GM18867 (cell line): ENCODE measurements at regions not wholly inside any gene's neighbourhood (a gene's known extent, or its start where the extent isn't known, plus 50 kb on each side); places are given as distances from the start of the nearest gene placed in this dataset.
"Not testable (repeated sequence)": the region's sequence is repeated elsewhere in the genome, so short reads cannot be mapped to it uniquely, and the experiment has no call there.

Source experiments
- ATAC-seq: cut with Tn5 transposase; IDR thresholded peaks from one replicate; pipeline ENCODE4 v1.9.1; 2021; ENCODE audit warnings: mild to moderate bottlenecking, moderate library complexity; ENCODE audit not compliant: unreplicated experiment

DNA sequence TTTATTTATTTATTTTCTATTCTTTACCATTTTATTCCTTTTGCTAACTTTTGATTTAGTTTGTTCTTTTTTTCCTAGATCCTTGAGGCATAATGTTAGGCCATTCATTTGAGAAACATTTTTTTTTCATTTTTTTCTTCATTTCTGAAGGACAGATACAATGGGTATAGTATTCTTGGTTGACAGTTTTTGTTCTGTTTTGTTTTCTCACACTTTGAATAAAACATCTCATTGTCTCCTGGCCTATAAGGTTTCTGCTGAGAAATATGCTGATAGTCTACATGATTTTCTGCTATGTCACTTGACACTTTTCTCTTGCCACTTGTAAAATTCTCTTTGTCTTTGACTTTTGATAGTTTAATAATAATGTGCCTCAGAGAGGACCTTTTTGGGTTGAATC lies 294.6 kb upstream of the EPHA7 start:
- ATAC-seq = no peak

DNA sequence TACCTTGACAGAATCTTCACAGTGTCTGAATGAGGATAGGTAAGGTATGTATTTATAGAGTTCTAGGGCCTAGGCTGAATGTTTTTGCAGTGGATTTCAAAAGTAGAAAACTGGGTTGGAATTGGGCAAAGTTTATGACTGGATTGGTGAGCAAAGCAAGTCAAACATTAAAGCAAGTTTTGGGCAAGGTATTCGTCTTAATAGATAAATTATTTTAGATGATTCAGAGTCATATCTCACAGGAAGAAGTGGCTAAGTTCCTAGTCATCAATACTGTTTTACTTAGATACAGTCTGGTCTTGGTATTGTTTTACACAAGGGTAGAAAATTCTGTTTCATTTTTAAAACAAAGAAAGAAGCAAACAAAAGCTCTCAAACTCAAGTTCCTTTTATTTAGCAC lies 284.1 kb upstream of the EPHA7 start:
- ATAC-seq = no peak

DNA sequence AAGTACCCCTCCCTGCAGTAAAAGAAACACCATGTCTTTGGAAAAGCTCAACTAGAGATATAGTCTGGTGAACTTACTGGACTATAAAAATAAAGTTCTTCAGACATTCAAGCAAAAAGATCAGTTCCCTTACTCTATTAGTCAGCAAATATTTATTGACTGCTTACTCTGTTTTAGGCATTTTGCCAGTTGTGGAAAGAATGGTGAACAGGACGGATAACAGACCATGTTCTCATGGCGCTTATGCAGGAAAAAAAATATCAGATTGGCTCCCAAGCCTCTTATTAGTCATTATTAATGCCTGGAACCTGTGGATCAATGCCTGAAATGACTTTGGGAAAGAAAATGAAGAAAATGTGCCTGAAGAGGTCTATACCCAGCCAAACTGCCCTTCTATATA lies 282.2 kb upstream of the EPHA7 start:
- no peak for ATAC-seq

DNA sequence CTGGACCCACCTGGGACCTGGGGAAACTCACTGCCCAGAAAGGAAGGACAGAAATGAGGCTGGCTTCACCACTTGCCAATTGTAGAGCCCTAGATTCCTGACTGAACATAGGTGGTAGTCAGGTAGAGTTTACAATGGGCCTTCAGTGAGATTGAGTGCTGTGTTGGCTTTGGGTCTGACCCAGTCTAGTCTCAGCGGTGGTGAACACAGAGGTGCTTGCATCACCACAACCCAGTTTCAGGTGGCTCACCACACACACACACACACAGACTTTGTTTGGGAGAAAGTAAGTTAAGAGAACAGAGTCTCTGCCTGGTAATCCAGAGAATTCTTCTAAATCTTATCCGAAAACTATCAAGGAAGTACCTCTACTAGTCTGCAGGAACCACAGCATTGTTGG lies 266.1 kb upstream of the EPHA7 start:
- no peak for ATAC-seq

DNA sequence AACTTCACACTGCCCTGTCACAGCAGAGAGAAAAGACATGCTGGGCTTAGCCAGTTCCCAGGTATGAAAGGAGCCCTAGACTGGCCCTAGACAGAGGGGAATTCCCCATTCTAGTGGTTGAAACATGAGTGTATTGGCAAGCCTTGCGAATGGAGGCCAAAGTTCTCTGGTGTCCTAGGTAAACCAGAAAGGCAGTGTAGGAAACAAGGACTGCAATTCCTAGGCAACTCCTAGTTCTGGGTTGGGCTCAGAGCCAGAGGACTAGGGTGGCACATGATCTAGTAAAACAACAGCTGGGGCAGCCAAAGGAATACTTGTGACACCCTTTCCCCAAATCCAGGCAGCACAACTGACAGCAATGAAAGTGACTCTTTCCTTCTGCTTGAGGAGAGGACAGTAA lies 265.0 kb upstream of the EPHA7 start:
- ATAC-seq = no peak

DNA sequence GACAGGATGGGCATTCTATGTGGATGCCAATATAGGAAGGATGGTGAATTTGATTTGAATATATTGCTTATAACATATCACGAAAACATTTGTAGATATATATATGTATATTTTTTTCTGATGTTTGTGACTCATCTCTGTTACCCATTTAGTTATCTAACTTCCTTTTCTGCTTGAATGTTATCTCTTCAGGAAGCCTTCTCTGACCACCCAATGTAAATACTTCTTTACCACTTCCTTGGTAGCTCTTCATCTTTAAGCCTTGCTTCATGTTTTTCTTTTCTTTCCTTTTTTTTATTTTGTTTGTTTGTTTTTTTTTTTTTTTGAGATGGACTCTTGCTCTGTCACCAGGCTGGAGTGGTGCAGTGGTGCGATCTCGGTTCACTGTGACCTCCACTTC lies 260.5 kb upstream of the EPHA7 start:
- no peak for ATAC-seq

DNA sequence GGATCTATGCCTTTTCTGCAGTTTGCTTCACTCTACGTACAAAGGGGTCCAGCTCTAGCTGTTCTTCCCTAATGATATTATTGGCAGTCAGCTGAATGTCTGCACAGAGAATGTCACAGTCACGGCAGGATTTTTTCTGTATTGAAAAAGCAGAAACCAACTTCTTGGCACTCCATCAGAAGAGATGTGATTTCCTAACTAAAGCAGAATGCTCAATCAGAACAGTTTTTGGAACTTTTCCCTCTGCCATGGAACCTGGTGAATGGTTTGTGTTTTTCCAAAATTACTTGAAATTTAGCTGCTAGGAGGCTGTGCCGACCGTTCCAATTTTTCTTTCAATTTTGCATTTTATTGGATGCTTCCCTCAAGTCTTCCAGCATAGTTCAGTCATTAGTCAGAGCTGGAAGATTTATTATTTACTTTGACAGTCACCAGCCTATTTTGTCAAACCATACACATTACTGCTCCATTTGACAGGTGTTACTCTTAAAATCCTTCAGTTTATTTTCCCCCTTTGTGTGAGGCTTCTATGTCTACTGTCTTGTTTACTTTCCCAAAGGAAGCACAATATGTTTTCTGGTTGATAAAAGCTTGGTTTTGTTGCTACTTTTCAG lies 259.6 kb upstream of the EPHA7 start:
- no peak for ATAC-seq

DNA sequence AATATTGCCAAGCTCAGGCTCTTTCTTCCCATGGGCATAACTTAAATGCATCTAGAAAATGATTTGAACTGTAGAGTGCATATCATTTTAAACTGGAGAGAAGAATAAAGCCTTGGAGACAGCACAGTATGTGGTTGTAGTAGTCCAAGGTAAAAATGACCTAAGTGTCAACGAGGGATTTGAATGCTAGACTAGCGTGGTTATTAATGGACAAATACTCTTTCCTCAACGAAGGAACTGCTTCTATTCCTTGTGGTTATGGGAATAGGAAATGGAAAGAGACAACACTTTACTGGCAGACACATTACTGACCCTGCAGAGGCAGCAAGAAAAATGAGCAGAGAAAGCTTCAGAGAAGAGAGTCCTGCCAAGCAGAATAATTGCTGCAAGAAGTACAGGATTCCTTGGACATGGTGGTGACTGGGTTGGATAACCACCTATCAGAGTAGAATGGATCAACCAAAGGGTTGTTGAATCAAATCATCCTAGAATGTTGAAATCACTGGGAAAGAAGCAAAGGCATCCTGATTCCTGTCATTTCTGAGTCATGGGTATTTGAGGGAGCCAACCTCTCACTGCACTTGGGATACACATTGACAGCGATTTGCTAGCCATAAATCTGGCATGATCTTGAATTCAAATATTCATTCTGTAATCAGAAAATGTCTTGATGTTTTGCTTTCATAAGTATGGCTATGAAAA lies 258.1 kb upstream of the EPHA7 start:
- no peak for ATAC-seq

DNA sequence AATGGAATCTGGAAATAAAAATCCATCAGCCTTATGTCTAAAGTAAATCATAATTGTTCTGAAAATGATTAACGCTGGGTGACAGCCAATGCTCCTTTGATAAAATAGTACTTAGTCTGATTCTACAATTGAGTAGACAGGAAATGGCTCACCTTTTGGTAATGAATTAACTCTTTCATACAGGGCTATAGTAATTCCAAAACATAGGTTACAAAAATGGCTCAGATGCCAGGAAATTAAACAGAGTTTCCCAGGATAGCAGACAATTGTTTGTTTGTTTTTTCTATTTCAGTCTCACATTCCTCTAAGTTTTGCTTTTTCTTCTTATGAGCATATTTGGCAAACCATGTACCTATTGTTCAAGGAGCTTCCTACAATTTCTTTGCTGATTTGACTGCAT lies 257.2 kb upstream of the EPHA7 start:
- ATAC-seq = no peak

DNA sequence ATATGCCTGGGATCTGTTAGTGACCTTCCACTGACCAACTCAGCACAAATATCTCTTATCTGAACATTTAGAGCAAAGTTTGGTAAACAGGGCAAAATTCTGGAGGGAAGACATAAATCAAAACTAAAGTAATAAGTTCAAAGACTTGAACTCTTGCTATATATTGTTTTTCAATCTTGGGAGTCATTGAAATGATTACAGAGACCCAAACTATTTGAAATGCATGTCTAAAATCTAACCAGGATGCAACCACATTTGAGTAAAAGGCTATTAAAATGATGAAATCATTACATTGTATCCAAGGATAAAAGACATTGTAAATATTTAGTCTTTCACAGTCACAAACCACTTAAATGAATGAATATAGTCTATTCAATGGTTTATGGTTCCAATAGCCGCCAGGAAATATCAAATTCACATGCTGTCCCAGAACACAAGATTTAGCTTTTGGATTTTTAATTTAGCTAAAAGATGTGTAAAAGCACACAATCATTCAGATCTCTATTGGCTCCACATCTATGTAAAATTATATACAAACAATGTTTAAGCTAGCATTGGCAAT lies 256.6 kb upstream of the EPHA7 start:
- no peak for ATAC-seq

DNA sequence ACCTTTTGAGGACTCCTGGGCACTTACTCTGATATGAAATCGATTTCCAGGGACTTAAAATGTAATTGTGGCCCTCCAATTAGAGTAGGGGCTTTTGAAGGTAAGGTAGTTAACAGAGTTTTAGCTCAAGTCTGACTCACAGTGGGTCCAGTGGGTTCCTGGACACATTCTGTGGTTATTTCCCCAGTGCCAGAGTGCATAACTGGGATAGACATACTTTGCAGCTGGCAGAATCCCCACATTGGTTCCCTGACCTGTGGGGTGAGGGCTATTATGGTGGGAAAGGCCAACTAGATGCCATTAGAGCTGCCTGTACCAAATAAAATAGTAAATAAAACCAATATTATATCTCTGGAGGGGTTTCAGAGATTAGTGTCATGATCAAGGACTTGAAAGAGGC lies 243.8 kb upstream of the EPHA7 start:
- no peak for ATAC-seq

DNA sequence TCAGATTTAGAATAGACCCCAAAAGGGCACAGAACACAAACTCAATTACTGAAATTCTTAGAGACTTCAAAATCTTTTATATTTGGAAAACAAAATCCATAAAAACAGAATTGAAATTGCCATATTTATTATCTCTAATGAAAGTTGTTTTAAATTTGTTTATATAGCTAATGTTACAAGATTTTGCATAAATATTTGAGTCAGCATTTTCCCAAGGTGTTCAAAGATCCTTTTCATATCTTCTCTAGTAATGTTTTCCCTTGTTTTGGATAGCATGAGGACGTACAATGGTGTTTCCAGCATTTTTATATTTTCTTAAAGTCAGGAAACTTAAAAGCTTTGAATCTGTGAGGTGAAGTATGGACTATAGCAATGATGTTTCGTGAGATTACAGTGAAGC lies 235.2 kb upstream of the EPHA7 start:
- ATAC-seq = no peak

DNA sequence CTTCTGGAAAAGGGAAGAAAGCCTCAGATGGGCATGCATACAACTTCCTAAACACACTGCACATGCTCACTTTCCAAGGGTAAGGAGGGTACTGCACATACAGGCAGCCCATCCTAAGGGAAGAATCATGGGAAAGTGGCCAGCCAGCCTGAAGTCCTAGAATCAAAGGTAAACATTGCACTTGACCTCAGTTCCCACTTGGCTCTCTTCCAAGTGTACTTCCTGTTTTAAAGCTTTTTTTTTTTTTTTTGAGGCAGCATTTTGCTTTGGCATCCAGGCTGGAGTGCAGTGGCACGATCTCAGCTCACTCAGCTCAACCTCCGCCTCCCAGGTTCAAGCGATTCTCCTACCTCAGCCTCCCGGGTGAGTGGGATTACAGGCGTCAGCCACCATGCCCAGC lies 225.3 kb upstream of the EPHA7 start:
- no peak for ATAC-seq

DNA sequence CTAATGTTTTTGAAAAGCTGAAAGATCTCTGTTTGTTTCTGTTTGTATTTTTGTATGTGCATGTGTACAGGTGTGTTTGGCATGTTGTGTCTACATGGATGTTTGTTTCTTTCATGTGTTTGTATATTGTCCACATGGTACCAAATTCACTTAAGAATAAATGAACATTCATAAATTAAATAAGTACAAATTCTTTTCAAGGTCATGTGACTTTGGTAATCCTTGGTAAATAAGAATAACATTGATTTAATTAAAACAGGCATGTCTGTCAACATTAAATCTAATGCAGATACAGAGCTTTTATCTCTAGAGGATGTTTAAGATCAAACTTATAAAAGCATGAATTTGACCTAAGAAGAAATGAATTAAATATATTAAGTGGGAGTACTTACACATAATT lies 219.8 kb upstream of the EPHA7 start:
- ATAC-seq = no peak

DNA sequence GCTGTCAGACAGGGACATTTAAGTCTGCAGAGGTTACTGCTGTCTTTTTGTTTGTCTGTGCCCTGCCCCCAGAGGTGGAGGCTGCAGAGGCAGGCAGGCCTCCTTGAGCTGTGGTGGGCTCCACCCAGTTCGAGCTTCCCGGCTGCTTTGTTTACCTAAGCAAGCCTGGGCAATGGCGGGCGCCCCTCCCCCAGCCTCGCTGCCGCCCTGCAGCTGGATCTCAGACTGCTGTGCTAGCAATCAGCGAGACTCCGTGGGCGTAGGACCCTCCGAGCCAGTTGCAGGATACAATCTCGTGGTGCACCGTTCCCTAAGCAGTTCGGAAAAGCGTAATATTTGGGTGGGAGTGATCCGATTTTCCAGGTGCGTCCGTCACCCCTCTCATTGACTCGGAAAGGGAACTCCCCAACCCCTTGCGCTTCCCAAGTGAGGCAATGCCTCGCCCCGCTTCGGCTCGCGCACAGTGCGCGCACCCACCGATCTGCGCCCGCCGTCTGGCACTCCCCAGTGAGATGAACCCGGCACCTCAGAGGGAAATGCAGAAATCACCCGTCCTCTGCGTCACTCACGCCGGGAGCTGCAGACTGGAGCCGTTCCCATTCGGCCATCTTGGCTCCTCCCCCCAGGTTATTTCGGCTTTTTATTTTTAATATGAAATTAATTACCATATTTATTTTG lies 217.8 kb upstream of the EPHA7 start:
- ATAC-seq = not testable (repeated sequence)

DNA sequence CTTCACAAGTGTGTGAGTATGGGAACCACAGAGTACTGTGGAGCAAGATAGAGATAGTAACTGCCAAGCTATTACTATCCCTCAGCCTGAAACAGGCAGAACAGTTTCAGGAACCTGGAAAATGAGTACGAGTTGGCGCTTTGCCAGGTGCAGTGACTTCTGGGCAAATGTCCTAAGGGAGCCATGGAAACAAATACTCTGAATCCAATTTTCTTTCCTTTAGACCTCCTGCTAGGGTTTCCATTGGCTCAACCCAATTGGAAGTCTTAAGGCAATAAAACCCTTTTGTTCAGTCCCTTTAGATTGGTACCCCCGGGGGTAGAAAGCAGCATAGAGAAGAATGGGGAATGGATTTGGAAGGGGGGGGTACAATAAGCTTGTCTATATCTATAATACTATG lies 205.0 kb upstream of the EPHA7 start:
- no peak for ATAC-seq

DNA sequence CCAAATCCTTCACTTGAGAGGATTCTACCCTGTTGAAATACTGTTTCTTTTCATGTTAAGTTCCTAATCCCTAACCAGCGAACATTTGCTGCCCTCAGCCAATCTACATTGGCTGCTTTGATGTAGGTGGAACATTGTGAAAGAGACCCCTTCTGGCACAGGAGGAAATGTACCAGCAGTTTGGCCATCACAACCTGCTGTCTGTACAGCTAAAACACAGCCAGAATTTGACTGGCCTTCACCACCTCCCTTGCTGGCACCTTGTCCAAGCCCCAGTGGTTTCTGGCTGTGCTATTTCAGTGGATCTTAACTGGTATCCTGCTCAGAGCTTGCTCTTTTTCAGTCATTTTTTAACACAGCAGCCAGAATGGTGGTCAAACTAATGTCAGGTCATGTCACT lies 202.1 kb upstream of the EPHA7 start:
- ATAC-seq = no peak

DNA sequence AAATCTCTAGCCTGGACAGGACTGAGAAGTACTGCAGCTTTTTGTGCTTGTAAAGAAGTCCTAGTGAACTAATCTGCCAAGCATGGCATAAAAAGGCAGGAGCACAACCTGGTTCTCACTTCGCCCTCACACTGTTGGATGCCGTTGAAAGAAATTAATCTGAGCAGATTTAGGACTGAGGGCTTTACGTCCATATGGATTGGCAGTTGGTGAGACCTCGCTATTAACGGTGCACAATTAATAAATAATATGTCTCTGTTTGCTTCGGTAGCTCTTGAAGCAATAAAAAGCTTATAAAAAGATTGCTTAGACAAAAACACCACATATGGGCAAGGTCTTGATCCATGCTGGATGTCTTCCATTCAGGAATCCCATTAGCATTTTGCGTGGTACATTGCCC lies 185.6 kb upstream of the EPHA7 start:
- ATAC-seq = no peak

DNA sequence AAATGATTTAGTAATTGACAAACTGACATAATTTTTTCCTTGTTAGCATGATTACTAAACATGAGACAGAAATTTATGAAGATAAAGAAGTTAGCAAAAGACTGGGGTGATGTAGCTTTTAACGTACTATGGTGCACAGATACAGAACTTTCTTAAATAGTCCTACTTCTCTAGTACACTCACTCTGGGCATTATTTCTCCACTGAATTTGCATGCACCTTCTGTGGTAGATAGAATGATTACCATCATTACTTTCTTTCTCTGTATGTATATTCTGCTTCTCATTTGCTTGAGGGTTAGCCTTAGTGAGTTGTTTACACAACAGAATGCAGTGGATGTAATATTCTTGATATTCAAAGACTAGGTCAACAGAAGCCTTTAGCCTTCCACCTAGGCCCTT lies 173.1 kb upstream of the EPHA7 start:
- no peak for ATAC-seq

DNA sequence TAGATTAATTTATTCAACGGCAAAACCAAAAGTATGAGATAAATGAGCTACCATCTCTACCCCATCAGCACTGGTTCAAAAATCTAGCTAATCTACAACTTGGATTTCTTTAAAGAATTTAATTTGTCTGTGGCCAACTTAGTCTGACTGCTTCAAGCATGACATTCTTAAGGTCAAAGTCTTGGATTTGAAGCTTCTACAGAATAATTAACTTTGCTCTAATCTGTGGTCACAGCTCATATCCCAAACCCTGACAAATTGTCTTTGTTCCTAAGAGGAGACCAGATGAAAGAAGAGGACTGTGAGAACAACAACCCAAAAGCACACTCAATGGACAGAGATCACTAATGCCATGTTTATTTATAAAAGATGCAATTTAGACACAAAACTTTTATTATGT lies 166.9 kb upstream of the EPHA7 start:
- ATAC-seq = no peak

DNA sequence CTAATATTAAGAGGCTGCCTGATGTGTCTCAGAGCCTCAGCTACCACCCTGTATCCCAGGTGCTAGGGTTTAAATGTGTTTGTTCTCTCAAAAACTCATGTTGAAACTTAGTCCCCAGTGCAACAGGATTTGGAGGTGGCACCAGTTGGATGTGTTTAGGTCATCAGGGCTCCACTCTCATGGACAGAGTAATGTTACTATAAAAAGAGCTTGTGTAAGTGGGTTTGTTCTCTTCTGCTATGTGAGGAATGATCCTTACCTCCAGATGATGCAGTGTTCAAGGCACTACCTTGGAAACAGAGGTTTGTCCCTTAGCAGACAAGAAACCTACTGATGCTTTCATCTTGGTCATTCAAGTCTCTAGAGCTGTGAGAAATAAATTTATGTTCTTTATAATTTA lies 164.9 kb upstream of the EPHA7 start:
- no peak for ATAC-seq

DNA sequence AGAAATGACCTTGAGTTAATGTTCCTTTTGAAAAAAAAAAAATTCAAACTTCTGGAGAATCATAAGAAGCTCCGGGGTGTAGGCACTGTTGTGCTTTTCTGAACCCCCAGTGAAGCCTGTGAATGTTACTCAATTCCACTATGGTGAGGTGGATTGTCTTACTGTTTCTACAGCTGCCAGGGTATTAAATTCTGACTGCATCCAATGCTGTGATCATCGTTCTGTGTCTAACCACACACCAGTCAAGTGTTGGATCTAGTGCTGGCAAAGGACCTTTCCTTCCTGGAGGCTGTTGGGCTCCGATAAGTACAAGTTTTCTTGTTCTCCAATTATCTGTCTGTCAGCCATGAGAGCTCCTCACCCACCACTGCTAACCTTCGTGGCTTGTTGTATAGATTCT lies 162.0 kb upstream of the EPHA7 start:
- ATAC-seq = no peak
